OCI-LY1 (cell line): ENCODE measurements at regions not wholly inside any gene's neighbourhood (a gene's known extent, or its start where the extent isn't known, plus 50 kb on each side); places are given as distances from the start of the nearest gene placed in this dataset.

Experiments used
- H2AFZ ChIP-seq: fragments of 200-600 bp; sonication (generic), shearing (Covaris generic); 2 replicates; pipeline ENCODE4 v1.6.0; 2014; ENCODE audit warnings: antibody characterized with exemption, mild to moderate bottlenecking, low read length
- H3F3A ChIP-seq: fragments of 200-600 bp; sonication (generic), shearing (Covaris generic); 2 replicates; pipeline ENCODE4 v1.6.0; 2014; ENCODE audit warnings: mild to moderate bottlenecking, antibody characterized with exemption, low read length, moderate library complexity; ENCODE audit not compliant: insufficient read depth
- H3K27ac ChIP-seq: fragments of 200-600 bp; sonication (generic); 2 replicates; pipeline ENCODE4 v1.5.1; 2014; ENCODE audit warnings: low read length, mixed run types, mild to moderate bottlenecking, low read depth; ENCODE audit not compliant: poor library complexity, severe bottlenecking
- H3K27me3 ChIP-seq: fragments of 200-600 bp; sonication (generic); 2 replicates; pipeline ENCODE4 v1.6.0; 2014; ENCODE audit warnings: antibody characterized with exemption, mild to moderate bottlenecking, low read length, moderate library complexity; ENCODE audit not compliant: insufficient read depth
- H3K36me3 ChIP-seq: fragments of 200-600 bp; sonication (generic); 2 replicates; pipeline ENCODE4 v1.6.1; 2014; ENCODE audit warnings: mild to moderate bottlenecking, antibody characterized with exemption, low read length, moderate library complexity, mixed read lengths; ENCODE audit not compliant: insufficient read depth
- H3K4me1 ChIP-seq: fragments of 200-600 bp; sonication (generic); 2 replicates; pipeline ENCODE4 v1.5.1; 2014; ENCODE audit warnings: mild to moderate bottlenecking, low read length, moderate library complexity; ENCODE audit not compliant: insufficient read depth, severe bottlenecking
- H3K4me2 ChIP-seq: fragments of 200-600 bp; sonication (generic), shearing (Covaris generic); 2 replicates; pipeline ENCODE4 v1.6.1; 2014; ENCODE audit warnings: low read length
- H3K4me3 ChIP-seq: fragments of 200-600 bp; sonication (generic); 2 replicates; pipeline ENCODE4 v1.5.1; 2014; ENCODE audit warnings: low read length, low read depth, mild to moderate bottlenecking, mixed read lengths; ENCODE audit not compliant: poor library complexity, severe bottlenecking
- H3K79me2 ChIP-seq: fragments of 200-600 bp; shearing (Covaris generic); 2 replicates; pipeline ENCODE4 v1.6.1; 2016; ENCODE audit warnings: mixed run types, low read length, mixed read lengths; ENCODE audit not compliant: insufficient read depth
- H3K9ac ChIP-seq: fragments of 200-600 bp; sonication (generic), shearing (Covaris generic); 2 replicates; pipeline ENCODE4 v1.6.1; 2014; ENCODE audit warnings: mild to moderate bottlenecking, low read length, mixed read lengths
- H3K9me2 ChIP-seq: fragments of 200-600 bp; sonication (generic), shearing (Covaris generic); 2 replicates; pipeline ENCODE4 v1.6.1; 2014; ENCODE audit warnings: low read depth, mild to moderate bottlenecking, low read length, mixed read lengths
- H3K9me3 ChIP-seq: fragments of 200-600 bp; shearing (Covaris generic); 2 replicates; pipeline ENCODE4 v1.6.1; 2014; ENCODE audit warnings: low read length, mixed read lengths
- H4K20me1 ChIP-seq: fragments of 200-600 bp; sonication (generic), shearing (Covaris generic); 2 replicates; pipeline ENCODE4 v1.6.0; 2016; ENCODE audit warnings: mild to moderate bottlenecking, low read length; ENCODE audit not compliant: insufficient read depth
- CTCF ChIP-seq: fragments of 200-600 bp; sonication (generic), shearing (Covaris generic); IDR thresholded peaks from 2 replicates; pipeline ENCODE4 v1.5.1; 2017; ENCODE audit warnings: mild to moderate bottlenecking, antibody characterized with exemption, low read length, moderate library complexity, mixed read lengths
- EZH2 ChIP-seq: fragments of 200-600 bp; sonication (generic), shearing (Covaris generic); IDR thresholded peaks from 2 replicates; pipeline ENCODE4 v1.8.0; 2017; ENCODE audit warnings: borderline replicate concordance, mixed run types, mild to moderate bottlenecking, antibody characterized with exemption, low read length, moderate library complexity, mixed read lengths

- Histone ChIP-seq H2AFZ (no peak overlapping the region), H3F3A (no peaks in the 10 kb centered on the region), H3K79me2 (no peaks in the 10 kb centered on the region), H3K9ac (no peak overlapping the region), H3K36me3 (no peaks in the 10 kb centered on the region), H3K4me2 (no peak overlapping the region), H3K9me3 (no peaks in the 10 kb centered on the region), H3K4me1 (no peaks in the 10 kb centered on the region), H3K4me3 (no peak overlapping the region), H3K27me3 (no peaks in the 10 kb centered on the region), H3K27ac (no peak overlapping the region), H3K9me2 (no peaks in the 10 kb centered on the region), H4K20me1 (no peaks in the 10 kb centered on the region)
- TF ChIP-seq EZH2 (no peak), CTCF (no peak)
Measured at GRCh38 chr3:176948151-176948550, 249.1 kb downstream of the TBL1XR1 start.

DNA sequence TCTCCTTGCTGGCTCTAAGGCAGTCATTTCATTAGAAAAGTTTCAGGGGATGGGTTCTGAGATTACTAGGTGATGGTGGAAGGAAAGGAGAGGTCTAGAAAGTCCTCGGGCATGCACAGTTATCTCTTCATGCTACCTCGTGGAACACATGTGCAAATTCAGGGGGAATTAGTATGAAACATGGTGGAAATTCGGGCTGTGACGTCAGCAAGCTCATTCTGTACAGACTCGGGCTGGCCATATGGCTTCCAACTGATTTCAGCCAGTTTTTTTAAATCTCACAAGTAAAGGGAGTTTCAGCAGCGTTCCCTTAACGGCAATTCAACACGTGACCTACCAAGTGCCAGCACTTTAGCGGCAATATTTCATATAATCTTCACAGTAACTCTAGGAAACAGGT lies 251.1 kb downstream of the TBL1XR1 start:
- H3K4me2 ChIP-seq = no peak overlapping the region
- no peak overlapping the region for H3K4me3 ChIP-seq
- H3K9ac ChIP-seq = no peak overlapping the region
- TF ChIP-seq EZH2 (no peak), CTCF (no peak)
- no peaks in the 10 kb centered on the region for H4K20me1 ChIP-seq
- no peaks in the 10 kb centered on the region for H3F3A ChIP-seq
- no peaks in the 10 kb centered on the region for H3K27me3 ChIP-seq
- H2AFZ ChIP-seq = no peak overlapping the region
- H3K79me2 ChIP-seq = no peaks in the 10 kb centered on the region
- H3K4me1 ChIP-seq = no peaks in the 10 kb centered on the region
- H3K27ac ChIP-seq = no peak overlapping the region
- H3K9me2 ChIP-seq = no peaks in the 10 kb centered on the region
- H3K36me3 ChIP-seq = no peaks in the 10 kb centered on the region
- no peaks in the 10 kb centered on the region for H3K9me3 ChIP-seq

DNA sequence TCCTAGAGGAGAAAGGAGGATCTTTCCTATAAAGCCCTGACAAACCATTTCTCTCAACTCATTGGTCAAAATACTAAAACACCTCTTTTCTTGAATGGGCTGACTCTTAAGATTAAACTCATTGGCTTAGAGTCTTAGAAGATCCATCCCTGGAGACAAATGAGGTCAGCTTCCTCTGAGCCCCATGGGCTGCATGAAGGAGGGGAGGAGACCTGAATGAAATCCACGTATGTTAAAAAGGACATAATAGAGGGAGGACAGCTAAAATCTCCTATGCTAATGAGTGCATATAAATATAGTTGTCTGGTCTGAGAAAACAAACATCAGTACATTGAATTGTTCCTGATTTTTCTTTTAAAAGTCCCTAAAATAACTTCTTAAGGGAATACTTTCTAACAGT lies 255.0 kb downstream of the TBL1XR1 start:
- no peaks in the 10 kb centered on the region for H3K9me3 ChIP-seq
- no peak overlapping the region for H3K4me2 ChIP-seq
- H3K9me2 ChIP-seq = no peaks in the 10 kb centered on the region
- H3K27ac ChIP-seq = no peak overlapping the region
- no peaks in the 10 kb centered on the region for H4K20me1 ChIP-seq
- no peak for TF ChIP-seq EZH2
- no peak for TF ChIP-seq CTCF
- H3K36me3 ChIP-seq = no peaks in the 10 kb centered on the region
- no peaks in the 10 kb centered on the region for H3F3A ChIP-seq
- H2AFZ ChIP-seq = no peak overlapping the region
- no peak overlapping the region for H3K4me3 ChIP-seq
- no peaks in the 10 kb centered on the region for H3K27me3 ChIP-seq
- H3K79me2 ChIP-seq = no peaks in the 10 kb centered on the region
- no peak overlapping the region for H3K9ac ChIP-seq
- H3K4me1 ChIP-seq = no peaks in the 10 kb centered on the region
